ENCODE measurements at regions not wholly inside any gene's neighbourhood (a gene's known extent, or its start where the extent isn't known, plus 50 kb on each side); places are given as distances from the start of the nearest gene placed in this dataset.

DNA sequence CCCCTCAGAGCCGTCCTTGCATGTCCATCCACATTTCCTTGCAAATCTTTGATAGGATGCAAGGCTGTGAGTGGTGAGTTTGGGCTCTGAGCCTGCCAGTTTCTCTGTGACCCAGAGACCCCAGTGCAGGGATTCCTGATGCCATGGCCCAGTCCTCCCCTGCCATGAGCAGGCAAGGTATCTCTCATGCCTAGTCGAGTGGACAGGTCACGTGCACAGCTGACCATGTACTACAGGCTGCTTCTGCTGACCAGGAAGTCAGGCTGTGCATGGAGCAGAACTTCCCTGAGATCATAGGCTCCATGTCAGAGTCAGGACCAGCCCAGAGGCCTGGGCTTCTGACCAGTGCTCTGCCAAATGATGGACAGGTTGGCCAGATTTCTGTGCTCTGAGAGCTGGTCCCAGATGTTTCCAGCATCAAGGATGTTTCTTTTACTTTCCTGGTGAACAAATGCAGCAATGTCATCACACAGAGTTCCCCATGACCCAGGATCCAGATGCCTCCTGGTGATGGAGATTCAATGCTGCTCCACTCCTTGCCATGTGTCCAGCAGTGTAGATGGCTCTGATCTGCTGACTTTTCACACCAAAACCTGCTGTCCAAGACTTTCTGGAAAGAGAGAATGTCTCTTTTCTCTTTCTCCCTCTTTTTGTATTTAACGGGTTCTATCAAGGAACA lies 321.6 kb upstream of the HS6ST1 start:
- no peak for DNase-seq

DNA sequence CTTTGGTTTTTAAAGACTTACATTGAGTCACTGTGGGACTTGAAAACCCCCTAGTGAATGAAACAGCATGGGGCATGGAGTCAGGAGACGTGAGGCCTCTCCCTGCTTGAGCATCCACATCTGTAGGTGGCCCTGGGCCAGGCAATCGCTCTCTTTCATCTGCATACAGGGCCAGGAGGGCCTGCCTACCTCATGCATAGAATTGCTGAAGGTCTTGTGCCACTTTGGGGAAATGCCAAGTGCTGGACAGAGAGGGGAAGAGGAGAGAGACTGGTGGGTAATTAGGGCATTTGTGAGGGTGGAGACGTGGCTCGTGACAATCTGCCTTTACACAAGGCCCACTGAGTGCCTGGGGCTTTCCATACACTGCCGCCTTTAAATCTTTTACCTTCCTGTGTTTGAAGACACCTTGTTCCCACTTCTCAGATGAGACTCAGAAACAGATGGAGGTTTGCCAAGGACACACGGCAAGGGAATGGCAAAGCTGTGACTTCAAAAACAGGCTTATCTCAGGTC lies 322.2 kb upstream of the HS6ST1 start:
- DNase-seq, result no peak

DNA sequence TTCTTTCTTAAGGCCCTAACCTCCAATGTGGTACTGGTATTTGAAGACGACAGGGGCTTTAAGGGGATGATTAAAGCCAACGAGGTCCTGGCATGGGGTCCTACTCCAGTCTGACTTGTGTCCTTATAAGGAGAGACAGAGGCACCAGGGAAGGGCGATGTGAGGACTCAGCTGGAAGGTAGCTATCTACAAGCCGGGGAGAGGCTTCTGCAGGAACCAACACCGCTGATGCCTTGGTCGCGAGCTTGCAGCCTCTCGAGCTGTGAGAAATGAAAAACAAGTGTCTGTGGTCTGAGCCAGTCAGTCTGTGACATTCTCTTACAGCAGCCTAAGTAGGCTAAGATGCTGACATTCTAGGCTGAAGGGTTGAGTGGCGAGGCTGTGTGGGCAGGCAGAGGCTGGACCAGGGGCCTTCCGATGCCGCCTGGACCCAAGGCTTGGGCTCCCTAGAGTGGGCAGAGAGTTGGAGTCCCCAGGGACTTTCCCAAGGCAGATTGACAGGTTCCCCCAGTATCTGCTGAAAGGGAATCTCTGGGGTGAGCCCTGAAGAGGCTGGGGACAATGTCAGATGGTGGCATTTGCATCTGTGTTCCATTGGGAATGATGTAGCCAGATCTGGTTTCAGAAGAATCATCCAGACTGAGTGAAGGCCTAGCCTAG lies 322.9 kb upstream of the HS6ST1 start:
- DNase-seq, result no peak

DNA sequence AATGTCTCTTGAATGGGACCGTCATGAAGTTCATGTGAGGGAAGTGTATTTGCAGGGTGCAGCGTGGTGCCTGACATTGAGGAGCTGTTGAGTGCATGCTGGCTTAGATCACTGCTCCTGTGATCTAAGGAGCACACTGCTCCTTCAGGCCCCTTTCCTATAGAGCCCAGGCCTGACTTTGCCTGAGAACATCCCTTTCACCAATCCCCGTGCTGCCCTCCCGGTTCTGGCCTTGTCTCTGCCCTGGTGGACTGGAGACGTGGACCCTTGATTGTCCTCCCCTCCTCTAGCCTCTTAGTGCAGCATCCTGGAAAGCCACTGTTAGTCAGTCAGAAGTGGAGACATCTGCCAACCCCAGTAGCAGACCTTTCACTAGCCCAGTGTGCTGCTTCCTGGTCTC lies 323.6 kb upstream of the HS6ST1 start:
- no peak for DNase-seq

DNA sequence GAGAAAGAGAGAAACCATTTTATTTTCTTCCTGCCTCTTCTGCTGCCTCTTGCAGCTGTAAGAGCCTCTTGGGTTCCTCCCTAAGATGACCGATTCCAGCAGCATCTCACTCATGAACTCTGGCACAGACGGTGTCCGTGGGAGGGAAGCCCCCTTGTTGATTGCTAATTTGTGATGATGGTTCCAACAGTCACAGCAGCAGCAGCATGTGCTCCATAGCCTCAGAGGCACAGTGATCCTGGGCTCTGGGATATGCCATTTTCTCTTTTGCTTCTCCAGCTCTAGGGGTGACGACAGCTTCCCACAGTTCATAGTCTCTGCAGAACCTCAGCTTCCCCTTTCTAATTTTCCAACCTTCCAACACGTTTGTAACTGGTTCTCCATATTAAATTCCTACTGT lies 324.2 kb upstream of the HS6ST1 start:
- DNase-seq, result no peak

DNA sequence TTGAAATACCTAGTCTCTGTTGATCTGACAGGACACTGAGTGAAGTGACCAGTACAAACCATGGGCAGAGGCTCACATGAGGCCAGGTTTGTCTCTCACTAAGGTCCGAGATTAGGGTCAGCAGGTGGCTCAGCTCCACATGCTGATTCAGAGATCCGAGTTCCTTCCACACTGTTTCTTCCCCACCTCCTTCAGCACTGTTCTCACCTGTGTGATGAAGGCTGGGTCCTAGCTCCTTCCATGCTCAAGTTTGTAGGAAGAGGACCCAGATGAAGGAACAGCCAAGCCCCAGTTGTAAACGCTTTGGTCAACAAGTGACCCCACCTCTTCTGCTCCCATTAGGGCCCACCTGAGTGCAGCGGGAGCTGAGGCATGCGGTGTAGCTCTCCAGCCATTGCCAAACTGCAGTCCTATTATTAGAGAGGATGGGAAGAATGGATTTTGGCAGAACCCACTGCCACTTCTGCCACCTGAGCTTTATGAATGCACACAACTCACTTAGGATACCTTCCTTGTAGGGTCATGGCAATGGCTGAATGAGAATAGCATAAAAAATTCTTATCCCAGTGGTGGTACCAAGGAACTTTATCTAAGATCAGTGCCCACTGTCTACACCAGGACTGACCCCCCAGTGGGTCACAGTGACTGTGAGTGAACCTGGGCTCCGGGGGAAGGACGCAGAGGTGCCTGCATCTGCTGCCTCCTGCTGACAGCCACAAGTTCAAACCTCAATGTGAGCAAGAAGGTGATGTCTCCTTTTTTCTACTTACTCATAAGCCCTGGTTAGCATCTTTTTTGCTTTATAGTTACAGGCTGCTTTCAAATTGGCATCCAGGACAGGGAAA lies 324.8 kb upstream of the HS6ST1 start:
- no peak for DNase-seq

DNA sequence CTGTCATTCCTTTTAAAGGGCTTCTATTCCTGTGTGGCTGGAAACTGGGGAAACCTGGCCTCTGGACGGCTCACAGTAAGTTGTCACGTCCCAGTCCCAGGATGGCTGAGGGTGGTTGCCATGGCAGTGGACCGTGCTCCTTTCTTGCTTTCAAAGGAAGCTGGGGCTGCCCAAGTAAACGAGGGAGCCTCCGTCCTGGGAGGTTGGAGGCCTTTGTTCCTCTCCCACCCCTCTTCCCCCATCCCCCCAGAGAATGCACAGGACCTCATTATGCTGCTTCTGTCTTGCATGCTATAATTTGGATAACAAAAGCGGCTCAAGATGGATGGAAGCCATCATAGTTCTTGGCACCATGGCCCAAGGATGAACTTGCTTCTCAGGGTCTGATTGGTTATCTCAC lies 325.5 kb upstream of the HS6ST1 start:
- DNase-seq, result no peak

DNA sequence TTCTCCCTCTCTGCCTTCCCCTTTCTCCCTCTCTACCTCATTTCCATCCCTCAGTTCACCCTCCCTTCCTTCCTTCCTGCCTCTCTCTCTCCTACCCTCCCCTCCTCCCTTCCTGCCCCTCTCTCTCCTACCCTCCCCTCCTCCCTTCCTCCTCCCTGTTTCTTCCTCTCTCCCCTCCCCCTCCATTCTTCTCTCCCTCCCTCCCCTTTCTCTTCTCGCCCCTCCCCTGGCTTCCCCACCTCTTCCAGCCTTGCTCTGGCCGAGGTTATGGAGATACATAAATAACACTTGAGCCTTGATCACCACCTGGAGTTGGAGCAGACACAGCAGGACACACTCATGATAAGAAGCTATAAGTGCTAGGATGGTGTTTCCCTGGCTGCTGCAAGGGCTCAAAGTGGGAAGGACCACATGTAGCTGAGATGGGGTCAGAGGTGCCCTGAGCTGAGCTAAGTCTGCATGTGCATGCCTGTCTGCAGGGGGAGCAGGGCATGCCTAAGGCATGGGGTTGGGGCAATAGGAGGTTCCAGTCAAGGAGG lies 326.1 kb upstream of the HS6ST1 start:
- no peak for DNase-seq

DNA sequence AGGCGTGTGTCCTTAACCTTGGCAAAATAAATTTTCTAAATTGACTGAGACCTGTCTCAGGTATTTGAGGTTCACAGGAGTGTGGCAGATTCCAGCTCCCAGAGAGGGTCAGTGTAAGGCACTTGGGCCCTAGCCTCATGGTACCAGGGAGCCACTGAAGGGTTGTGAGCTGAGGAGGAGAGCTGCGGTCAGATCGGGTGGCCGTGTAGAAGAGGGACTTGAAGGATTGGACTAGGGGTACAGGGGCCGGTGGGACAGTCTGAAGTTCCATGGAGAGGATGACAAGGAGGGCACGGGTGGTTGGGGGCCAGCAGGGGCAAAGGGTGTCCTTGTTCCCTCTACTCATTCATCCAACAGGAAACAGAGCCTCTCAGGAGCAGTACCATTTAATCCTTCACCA lies 327.0 kb upstream of the HS6ST1 start:
- DNase-seq, result no peak

DNA sequence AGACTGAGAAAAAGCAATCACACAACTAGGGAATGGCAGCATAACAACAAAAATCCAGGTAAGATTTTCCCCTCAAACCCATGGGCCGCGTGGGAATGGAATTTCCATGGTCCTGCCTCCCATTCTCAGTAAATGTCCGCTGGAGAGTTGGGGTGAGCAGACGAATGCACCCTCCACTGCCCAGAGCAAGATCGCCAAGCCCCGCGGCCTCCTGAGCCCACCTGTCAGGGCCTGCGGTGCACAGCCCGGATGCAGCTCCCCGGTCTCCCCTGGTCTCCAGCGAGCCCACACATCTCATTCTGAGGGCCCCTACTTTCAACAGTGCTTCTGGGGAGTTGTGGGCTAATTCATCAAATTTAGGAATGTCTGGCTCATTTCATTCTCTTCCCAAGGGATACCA lies 327.4 kb upstream of the HS6ST1 start:
- no peak for DNase-seq

DNA sequence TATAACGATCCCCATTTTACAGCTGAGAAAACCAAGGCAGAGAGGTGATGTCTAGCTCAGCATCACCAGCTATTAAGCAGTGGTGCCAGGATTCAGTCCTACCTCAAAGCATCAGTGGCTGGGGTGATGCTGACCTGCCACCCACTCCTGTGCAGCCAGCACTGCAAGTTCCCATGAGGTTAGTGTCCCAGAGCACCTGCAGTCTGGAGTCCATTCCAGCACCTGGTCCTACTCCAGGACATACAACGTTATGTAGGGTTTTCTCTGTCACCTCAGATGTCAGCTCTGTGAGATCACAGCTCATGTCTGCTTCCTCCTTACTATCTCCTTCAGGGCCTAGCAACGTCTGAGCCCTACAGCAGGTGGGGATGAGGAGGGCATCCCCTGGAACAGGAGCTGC lies 328.0 kb upstream of the HS6ST1 start:
- DNase-seq, result no peak

DNA sequence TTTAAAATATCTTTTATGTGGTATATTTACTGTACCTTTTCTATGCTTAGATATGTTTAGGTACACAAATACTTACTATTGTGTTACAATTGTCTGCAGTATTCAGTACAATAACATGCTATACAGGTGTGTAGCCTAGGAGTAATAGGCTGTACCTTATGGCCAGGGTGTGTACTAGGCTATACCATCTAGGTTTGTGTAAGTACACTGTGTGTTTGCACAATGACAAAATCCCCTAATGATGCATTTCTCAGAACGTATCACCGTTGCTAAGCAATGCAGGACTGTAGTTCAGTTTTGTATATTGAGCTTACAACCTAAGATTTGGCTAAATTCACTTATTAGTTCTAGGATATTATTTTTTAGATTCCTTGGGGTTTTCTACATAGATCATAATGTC lies 332.3 kb upstream of the HS6ST1 start:
- DNase-seq, result no peak

DNA sequence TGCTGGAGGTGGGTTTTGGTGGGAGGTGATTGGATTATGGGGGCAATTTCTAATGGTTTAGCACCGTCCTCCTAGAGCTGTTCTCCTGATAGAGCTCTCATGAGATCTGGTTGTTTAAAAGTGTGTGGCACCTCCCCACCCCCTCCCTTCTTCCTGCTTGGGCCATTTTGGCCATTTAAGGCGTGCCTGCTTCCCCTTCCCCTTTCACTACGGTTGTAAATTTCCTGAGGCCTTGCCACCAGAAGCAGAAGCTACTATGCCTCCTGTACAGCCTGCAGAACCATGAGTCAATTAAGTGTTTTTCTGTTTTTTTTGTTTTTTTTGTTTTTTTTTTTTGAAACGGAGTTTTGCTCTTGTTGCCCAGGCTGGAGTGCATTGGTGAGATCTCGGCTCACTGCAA lies 335.7 kb upstream of the HS6ST1 start:
- DNase-seq, result peak; percentile 17

DNA sequence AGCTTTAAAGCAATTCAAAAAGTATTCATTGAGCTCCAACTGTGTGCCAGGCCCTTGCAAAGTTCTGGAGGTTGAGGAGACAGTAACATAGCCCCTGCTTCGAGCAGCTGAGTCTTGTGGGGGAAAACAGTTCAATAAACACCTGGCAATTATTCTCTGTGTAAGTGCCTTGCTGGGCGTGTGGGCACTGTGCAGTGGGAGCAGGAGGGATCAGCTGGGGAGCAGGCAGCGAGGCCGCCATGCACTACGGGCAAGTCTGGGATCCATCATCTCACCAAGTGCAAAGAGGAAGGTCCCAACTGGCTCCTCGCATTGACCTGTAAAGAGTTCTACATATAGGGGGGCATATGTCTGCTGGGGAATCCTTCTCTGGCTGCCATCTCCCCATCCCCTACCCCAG lies 342.2 kb upstream of the HS6ST1 start:
- no peak for DNase-seq

DNA sequence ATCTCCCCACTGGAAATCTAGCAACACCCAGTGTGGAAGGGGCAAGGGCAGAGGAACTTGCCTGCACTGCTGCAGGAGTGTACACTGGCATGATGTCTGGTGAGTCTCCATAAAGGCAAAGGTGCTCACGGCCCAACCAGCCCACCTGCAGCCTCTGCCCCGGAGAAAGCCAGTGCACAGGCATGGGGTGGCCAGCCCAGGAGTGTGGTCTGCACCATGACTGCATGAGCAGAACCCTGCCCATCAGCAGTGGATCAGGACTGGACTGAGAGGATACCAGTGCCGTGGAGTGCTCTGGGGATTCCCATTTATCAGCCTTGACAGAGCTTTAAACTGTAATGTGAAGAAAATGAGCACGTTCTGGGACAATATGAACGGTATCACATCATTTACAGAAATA lies 342.6 kb upstream of the HS6ST1 start:
- DNase-seq, result no peak

DNA sequence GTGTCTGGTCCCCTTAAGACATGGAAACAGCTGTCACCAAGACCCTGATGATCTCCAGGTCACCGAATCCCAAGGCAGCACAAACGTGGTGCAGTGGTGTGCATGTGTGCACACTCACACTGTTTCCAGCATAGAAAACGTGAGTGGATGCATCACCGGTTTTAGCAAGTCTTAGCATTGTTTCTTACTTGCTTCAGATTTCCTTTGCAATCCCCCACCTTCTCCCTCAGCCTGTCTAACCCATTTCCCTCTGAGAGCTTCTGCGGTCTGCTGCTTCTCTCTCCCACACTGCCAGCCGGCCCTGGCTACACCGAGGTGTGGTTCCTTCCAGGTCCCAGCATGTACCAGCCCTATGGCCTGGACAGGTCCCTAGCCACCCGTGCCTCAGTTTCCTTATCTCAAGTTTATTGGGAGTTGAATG lies 343.4 kb upstream of the HS6ST1 start:
- no peak for DNase-seq

DNA sequence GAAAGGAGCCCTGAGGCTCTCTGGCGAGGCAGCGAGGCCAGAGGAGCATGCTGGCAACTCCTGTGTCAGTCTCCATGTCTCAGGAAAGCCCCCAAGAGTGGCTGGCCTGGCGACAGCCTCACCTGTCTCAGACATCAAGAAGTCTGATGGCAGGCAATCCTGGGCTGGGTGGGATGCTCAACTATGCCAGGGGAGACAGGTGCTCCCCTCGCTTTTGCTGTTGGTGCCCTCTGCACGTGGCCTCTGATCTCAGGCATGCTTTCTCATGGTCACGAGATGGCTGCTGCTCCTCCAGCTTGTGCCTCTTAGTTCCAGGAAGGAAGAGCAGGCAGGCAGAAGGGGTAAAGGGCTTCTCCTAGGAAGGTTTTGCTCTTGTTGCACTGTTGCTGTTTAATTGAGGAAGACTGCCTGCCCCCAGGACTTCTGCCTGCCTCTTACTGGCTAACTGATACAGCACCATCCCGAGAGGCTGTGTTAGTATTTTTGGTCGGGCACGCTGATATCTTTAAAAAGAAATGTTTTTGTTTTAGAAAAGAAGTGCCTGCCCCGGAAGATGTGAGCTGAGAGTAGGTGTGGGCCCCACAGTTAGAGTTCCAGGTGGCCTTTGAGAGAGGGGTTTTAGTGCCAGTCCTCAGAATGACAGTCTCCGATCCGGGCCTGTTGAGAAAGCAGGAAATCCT lies 344.8 kb upstream of the HS6ST1 start:
- DNase-seq, result no peak

DNA sequence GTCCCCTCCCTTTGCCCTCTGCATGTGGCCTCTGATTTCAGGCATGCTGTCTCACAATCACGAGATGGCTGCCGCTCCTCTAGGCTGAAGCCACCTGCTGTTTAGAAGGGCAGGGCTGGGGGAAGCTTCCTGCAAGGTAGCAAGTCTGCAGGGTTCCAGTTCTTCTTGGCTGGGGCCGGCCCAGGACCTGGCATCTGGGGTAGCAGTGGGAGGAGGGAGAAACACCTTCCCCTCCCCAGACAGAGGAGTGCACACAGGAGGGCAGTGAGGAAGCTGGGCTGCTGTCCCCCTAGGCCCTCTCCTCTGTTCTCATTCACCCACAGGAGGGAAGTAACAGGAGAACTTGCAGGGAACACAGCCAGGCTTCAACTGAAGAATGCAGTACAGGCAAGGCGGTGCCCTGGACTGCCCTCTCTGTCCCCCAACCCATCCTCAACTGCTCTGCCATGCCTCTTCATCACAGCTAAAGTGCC lies 345.9 kb upstream of the HS6ST1 start:
- DNase-seq, result no peak

DNA sequence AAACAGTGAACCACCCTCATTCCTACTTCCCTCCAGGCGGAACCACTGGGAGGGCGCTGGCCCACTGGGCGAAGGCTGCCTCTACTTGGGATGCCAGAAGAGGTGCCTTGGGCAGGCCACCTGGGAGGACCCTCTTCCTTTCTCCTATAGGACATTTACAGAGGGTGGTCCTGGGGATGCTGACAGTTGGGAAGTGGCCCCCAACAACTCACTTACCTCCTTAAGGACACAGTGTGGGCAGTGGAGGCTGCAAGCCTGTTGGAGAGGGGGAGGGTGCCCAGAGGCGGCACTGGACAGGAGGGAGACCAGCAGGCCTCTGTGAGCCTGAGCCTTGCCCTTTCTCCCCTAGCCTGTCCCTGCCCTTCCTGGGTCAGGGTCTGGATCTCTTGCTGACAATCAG lies 346.4 kb upstream of the HS6ST1 start:
- no peak for DNase-seq

DNA sequence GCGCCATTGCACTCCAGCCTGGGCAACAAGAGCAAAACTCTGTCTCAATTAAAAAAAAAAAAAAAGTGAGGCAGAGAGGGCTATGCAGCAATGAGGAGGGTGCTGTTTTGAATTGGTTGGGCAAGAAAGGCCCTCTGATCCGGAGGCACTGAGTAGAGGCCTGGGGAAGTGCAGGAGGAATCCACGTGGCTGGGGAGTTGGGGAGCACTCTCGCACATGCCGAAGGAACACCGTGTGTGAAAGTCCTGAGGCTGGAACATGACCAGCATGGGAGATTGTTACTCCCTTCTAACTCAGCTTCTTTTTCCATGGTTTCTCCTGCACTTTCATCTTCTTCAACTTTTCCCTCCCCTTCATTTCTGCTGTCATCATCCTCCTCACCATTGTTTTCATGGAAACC lies 347.9 kb upstream of the HS6ST1 start:
- no peak for DNase-seq

DNA sequence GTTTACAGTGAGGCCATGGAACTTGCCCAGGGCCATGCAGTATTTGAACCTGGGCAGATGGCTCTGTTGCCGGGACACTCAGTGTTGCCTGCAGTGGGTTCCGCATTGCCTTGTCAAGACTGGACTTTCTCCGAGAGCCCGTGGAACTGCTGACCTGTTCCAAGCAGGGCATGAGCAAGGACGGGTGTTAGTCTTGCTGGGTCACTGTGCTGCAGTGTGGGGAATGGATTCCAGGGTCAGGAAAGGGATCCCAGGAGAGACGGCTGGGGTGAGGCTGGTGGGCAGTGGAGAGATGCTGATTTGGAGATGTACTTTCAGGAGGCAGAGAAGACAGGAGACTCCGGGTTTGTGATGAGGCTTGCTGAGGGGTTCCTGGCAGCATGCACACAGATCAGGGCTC lies 348.7 kb upstream of the HS6ST1 start:
- DNase-seq, result no peak

DNA sequence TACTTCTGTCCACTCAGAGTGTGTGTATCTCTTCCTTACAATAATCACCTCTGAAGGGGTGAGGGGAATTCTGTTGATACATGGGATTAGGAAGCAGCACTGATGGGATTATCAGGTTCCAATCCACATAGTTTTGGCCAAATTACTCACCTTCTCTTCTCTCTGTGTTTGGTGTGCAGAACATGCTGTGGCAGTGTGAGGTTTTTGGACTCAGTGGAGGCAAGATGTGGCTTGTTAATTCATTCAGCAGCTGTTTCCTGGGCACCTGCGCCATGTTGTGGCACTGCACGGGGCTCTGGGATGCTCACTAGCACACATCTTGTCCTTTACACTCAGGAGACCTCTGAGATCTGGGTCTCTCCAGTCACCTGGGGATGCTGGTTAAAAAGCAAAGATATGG lies 350.3 kb upstream of the HS6ST1 start:
- DNase-seq, result no peak

DNA sequence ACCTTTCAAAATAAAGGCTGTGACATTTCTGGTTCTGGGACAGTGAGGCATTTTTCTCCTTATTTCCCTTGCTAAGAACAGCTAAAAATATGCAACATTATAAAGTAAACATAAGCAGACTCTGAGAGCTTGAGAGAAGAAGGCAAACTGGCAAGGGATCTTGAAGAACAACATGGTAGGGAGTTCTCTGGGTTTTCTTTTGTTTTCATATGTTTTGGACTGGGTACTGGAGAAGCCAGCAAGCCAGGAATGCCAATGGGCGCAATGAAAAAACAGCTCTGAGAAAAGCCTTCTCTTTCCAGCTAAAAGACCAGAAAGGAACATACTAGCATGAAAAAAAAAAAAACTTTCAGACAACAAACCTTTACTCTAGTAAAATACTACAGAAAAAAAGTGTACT lies 351.4 kb upstream of the HS6ST1 start:
- no peak for DNase-seq
